Body of pancreas (tissue), 4 donors: ENCODE measurements at regions not wholly inside any gene's neighbourhood (a gene's known extent, or its start where the extent isn't known, plus 50 kb on each side); places are given as distances from the start of the nearest gene placed in this dataset.

ENCODE experiments used
- CTCF ChIP-seq, 7 experiments: fragments of 450-650 bp in 4 of 7; fragments of 200-600 bp in 3 of 7; sonication (generic) in 3 of 7; IDR thresholded peaks; one replicate each; pipeline ENCODE4 v1.5.1; 2016 to 2019; ENCODE audit warnings: antibody characterized with exemption in 7 of 7
- POLR2A ChIP-seq, 3 donors: fragments of 450-650 bp; IDR thresholded peaks; one replicate each; pipeline ENCODE4 v1.6.1; 2016; ENCODE audit warnings: antibody characterized with exemption in 3 of 3, mild to moderate bottlenecking in 2 of 3

GRCh38 chrX:143270317-143270716 is 244.6 kb downstream of the SPANXN4 start:
- TF ChIP-seq CTCF (IDR thresholded peaks at IDR 0.05) (no peak), POLR2A (IDR thresholded peaks at IDR 0.05) (no peak)
